DMS114 treated with DMSO at 0.1 percent for 48 hours (cell line): ENCODE measurements at regions not wholly inside any gene's neighbourhood (a gene's known extent, or its start where the extent isn't known, plus 50 kb on each side); places are given as distances from the start of the nearest gene placed in this dataset.

ENCODE experiments used
- DNase-seq: peaks from one replicate; lab custom pipeline; 2025; ENCODE audit not compliant: unreplicated experiment; lab: John Stamatoyannopoulos, UW

DNA sequence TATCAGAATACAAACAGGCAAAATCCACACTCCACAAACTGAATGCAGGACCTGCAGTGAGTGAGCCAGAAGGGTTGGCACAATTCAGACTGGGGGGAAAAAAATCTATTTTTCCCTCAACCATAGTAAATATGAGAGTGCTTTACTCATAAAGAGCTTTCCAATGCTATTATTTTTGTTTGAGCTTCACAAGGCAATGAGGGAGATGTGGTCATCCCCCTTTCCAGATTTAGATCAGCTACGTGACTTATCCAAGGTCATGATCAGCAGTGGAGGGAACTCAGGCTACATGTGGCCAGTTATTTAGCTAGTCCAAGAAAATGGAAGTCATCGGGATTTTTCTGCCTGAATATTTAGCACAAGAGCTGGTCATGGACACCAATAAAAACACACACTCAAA, 120.4 kb upstream of the KLF7 start:
- DNase-seq = no peak

DNA sequence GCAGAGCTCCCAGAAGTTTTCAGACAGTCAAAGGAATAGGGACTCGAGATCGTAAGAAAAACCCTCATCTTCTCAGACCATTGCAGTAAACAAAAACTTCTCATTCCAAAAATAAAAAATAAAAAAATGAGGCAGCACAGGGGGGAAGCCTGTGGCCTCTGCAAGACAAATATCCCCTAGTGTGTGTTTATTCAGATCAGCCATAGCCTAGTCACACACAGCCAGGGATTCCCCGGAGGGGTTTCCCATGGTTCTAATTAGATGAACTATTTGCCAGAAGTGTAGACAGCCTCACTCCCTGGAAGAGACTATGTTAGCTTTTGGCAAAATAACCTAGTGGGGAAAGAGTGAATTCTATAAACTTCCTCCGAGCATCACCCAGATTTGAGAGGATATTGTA, 122.9 kb upstream of the KLF7 start:
- no peak for DNase-seq

GRCh38 chr2:207289295-207290018, 123.7 kb upstream of the KLF7 start:
- DNase-seq = no peak

DNA sequence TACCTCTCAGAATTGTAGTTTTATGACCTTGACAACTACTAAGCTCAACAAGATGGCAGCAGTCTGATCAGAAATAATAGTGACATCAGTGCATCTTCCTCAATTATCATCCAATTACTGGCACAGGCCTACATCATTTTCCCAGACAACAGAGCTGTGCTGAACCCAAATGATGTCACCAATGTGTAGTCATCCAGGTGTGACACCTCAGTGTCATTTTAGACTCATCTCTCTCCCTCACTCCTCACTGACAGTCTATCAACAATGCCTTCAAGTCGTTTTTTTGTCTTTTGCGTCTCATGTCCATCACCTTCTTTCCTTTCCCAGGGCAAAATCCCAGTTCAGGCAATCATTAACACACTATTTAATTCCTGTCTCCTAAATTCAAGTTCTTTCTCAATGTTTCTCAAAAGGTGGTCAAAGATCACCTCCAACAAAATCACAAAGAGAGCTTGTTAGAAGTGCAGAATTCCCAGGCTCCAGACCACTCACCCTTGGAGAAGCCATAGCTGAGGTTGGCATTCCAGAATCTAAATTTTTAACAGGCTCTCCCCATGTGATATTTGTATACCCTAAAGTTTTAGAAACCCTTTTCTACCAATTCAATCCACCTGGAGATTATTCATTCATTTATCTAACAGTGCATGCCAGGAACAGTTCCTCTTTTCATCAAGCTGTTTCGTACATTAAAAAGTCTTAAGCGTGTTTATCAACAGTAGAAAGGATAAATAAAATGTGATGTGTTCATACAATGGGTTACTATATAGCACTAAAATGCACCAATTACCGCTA, 125.3 kb upstream of the KLF7 start:
- no peak for DNase-seq

GRCh38 chr2:207291625-207292252, 126.0 kb upstream of the KLF7 start:
- no peak for DNase-seq

GRCh38 chr2:207296265-207296948, 130.7 kb upstream of the KLF7 start:
- no peak for DNase-seq

DNA sequence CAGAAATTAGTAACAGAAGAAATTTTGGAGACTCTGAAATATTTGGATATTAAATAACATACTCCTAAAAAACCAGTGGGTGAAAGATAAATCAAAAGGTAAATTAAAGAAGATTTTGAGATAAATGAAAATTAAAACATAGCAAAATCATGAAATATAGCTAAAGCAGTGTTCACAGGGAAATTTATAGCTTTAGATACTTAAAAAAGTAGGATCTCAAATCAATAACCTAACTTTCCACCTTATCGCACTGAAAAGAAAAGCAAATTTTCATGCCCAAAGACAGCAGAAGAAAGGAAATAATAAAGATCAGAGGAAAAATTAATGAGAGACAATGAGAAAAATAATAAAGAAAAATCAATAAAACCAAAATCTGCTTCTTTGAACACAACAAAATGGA, 135.1 kb upstream of the KLF7 start:
- DNase-seq = no peak

GRCh38 chr2:207304761-207305160, 139.0 kb upstream of the KLF7 start:
- no peak for DNase-seq

- DNase-seq = no peak
Observed at GRCh38 chr2:207308519-207309224, 142.9 kb upstream of the KLF7 start.

DNA sequence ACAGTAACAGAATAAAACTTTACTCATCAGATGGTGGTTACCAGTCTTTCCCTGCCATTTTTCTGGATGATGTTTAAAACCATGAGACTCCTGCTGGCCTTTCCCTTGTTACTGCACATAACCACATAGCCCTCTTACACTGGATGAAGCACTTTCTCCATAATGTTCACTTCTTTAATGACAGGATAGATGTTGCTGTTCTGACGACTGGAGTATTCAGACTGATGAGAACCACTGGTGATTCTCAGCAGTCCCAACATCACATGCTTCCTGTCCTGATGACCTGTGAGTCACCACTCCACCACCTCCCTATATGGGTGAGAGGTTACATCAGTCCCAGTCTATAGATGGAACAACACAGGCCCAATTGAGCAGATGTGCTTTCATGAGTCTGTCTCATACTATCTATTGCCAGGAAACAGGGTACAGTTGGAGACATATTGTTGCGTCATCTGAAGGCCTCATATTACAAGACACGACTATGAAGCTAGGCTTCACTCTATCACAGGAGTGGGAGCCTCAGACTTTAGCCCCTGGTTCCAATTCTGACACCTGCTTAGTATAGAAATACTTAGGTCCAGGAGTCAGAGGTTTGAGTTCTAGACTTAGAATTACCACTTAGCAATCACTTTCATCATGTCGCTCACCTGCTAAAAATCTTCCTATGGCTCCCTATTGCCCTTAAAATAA, 145.7 kb upstream of the KLF7 start:
- DNase-seq = no peak

GRCh38 chr2:207312006-207312356, 146.2 kb upstream of the KLF7 start:
- DNase-seq = no peak

GRCh38 chr2:207313947-207314346, 148.2 kb upstream of the KLF7 start:
- DNase-seq = no peak

DNA sequence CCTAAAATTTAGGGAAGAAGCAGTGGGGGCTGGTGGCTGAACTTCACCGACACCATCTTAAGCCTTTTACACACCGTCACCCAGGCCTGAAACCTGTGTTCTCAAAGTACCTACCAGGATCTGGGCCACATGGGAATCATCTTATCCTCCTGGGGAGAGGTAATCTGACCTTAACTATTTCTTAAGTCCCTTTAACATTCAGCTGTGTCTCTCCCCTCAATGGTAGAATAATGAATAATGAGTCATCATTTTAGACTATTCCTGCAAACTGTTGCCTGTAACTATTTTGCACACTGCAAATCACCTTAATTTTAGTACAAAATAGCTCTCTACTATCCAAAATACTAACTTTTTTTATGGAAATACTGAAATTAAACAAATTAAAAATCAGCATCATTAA, 149.4 kb upstream of the KLF7 start:
- no peak for DNase-seq

DNA sequence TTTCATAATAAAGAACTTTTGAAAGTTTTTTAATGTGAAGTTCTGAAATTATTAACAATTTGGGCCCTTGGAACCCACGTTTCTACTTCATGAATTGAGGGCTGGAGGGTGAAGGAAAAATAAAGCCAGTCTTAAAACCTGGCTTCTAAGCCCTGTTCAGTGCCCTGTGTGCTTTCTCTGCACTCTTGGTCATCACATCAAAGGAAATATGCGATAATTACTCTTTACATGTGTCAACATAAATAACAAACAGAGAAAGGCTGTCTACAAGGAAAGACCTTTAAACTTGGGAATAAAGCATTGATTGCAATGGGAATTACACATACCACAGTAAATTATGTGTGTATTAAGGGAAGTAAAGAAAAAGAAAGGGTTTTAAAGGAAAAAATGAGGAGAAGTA, 150.7 kb upstream of the KLF7 start:
- DNase-seq = no peak

DNA sequence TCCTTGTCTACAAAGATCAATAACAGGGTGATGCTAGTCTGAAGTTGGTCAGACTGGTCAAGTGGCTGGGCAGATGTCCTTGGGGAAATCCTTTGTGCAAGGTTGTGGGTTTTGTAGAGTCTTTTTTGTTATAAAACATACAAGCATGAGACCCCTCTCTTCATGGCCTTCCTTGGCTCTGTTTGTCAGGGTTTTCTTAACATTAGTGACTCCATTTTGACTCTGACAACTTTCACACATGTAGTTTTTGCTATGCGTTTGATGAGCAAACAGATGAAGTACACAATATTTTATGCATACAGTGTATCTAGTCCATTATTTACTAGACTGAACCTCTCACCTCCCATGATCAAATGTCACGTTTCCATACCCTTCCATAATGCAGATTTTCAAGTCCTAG, 151.2 kb upstream of the KLF7 start:
- DNase-seq = no peak

GRCh38 chr2:207317378-207317984, 151.7 kb upstream of the KLF7 start:
- DNase-seq = no peak

- no peak for DNase-seq
Observed at GRCh38 chr2:207318181-207318628, 152.5 kb upstream of the KLF7 start.

GRCh38 chr2:207319316-207319715, 153.6 kb upstream of the KLF7 start:
- DNase-seq = no peak

DNA sequence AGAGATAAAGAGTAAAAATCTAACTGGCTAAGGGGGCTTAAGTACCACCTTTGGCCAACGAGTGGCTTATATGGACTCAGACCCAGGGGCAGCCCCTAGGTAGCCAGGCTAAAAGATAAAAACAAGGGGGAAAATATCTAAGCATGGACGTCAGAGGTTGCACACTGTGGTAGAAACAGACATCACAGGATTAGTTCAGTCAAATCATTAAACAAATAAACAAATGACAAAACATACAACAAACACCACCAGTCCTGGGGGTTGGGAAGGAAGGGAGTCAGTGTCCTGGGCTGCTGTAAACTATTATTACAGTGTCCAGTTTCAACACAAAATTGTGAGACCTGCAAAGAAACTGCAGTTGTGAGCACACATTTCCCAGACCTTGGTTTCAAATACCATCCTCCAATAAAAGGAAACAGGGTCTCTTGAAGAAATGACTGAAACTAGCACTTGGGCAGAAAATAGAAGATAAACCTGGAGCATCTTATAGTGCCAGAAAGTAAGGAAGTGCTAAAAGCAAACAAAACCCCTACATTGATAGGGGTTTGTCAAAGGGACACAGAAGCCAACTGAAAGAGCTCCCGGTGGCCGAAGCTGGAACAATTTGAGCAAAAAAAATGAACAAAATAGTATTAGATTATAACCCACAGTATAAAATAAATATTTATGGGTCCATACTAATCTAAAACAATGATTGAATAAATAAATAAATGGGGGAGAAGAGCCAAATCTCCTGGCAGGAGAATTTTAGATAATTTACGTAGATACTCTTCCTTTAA, 154.8 kb upstream of the KLF7 start:
- no peak for DNase-seq
